HG02623 (cell line): ENCODE measurements at regions not wholly inside any gene's neighbourhood (a gene's known extent, or its start where the extent isn't known, plus 50 kb on each side); places are given as distances from the start of the nearest gene placed in this dataset.

Experiments used
- ATAC-seq: cut with Tn5 transposase; IDR thresholded peaks from one replicate; pipeline ENCODE4 v1.9.1; 2021; ENCODE audit warnings: moderate library complexity; ENCODE audit not compliant: unreplicated experiment

DNA sequence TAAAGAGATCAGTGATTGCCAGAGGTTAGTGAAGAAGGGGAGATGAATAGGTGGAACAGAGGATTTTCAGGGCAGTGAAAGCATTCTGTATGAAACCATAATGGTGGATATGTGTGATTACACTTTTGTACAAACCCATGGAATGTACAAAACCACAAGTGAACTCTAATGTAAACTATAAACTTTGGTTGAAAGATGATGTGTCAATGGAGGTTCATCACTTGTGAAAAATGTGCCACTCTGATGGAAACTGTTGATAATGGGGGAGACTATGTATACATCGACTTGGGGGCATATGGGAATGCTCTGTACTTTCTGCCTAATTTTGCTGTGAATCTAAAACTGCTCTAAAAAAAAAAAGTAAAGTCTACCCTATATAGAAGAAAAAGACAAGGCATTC, 68.7 kb upstream of the ARHGEF3 start:
- ATAC-seq: no peak

DNA sequence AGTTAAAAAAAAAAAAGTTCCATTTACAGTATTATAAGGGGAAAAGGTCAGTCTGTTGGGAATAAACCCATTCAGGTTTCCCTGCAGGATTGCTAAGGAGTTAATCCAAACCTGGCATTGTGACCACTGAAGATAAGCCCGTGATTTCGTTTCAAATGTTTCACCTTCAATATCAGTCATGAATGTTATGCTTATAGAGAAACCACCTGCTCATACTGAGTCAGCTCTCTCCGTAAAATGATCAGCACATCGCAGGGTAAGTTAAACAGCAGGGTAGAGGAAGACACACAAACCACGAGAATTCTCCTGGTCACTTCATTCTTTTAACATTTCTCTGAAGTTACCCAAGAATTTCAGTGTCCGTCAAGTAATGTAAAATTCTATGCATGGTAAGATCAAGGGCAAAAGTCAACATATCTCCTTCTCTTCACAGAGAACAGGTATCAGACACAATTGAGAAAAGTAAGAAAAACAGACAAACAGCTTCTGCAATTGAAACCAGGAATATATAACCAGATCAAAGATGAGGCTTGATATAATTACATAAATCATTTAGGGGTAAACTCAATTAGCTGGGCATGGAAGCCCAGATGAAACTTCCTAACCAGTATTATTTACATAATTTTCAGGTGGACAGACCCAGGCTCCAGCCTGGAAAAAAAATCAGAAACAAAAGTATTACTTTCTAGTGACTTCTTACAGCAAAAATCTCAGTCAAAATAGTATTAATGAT, 67.6 kb upstream of the ARHGEF3 start:
- ATAC-seq: no peak

DNA sequence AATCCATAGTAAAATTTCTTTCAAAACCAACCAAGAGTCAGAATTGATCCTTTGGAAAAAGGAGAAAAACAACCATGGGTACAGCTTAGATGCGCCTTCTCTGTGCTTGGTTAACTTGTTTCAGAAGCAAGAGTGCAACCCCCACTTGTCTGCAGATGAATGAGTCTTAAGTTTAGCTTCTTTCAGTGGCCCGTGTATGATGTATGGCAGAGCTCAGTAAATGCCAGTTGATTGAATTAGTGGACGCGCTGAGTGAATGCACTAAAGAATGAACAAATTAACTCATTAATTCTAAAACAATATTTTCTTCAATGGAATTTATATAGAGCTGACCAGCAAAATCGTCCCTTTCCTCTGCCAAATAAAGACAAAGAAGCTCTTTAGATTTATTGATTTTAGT, 67.0 kb upstream of the ARHGEF3 start:
- ATAC-seq: no peak

DNA sequence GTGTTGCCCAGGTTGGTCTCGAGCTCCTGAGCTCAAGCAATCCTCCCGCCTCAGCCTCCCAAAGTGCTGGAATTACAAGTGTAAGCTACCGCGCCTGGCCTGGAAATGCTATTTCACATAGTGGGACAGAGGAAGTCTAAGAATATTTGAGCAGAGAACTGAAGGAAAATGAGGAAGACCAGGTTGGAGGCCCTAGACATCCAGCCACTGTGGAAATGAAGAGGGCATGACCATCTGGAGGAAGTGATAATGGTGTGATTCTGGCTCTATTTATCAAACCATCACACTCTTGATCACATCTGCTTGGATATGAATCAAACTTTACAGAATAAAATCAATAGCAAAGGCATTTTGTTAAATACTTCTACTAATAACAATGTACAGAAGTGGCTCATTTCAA, 65.9 kb upstream of the ARHGEF3 start:
- no peak for ATAC-seq

DNA sequence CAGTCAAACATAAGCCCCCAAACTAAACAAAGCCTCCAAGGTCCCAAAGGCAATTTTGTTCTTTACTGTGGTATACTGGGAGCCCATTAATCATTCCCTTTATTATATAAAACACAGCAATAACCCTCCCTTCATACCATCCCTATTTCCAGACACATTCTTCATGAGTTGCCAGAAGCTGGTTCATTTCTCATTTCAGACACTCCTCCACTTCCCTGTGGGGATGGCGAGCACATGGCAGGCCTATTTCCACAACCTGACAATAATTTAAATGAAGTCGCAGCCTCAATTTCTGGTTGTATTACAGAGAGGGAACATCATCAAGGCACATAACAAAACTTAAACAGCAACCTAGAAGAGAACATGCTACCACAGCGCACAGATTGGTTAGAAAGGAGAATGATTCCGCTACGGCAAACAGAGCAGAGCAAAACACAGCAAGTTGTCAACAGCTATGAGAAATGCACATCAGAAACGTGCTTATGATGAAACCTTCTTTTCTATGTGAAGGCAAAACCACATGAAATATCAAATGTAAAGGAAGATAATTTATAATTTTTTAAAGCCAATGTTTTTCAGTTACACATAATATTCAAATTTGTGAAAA, 63.3 kb upstream of the ARHGEF3 start:
- ATAC-seq: no peak

DNA sequence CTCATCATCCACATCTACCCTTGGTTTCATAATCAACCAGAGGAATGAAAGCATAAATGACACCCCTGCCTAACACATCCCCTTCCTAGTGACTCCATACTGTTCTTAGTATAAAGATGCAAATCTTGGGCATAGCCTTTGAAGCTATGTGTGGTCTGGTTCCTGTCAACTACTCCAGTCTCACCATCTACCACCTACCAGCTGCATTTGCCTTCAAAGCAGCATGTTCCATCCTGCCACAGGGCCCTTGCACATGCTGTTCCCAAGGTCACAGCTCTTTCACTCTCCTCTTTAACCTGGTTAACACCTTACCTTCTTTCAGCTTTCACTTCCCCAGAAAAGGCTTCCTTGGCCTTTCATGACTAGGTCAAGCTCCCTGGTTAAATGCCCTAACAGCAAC, 62.3 kb upstream of the ARHGEF3 start:
- ATAC-seq: no peak

DNA sequence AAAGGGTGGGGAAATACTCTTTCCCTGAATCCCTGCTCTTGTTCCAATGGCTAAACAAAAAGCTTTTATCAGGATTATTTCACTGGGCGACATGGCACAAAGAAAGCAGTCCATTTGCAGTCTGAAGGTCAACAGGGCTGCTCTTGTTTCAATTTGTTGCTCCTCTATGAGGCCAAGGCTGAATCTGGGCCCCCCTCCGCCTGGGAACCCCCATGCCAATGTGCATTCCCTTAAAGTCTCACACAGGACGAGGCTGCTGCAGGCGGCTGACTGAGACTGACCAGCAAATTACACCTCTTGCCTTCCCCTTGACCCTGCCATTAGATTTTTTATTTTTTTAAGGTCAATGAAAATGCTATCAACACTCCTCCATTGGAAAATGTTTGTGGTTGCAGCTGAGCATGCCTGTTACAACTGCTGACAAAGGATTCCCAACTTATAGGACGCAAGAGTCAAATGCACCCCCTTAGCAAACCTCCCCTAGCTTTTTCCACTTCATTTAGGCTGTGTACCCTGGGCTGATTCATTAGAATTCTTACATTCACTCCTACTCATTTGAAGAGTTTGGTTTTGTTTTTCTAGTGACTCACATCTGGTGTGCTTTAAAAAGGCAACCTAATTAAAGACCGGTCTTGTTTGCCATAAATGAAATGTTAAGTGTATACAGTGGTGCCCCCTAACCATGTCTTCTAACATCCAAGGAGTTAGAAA, 60.8 kb upstream of the ARHGEF3 start:
- ATAC-seq: no peak

DNA sequence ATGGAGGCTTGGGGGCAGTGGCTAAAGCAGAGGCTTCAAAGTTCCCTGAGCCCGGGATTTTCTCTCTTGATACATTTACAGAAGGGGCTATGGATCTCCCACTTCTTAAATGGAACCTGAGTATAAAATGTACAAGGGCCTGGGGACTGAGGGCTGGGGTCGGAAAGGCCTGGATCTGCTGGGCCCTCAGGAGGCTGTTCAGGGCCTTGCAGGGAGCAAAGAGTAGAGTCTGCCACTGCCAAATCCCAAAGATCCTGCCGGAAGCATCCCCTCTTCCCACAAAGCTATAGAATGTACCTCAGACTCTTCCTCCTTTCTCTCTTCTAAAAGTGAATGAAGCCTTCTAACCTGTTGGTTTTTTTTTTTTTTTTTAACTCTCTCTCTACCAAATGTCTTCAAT, 59.8 kb upstream of the ARHGEF3 start:
- ATAC-seq: no peak

DNA sequence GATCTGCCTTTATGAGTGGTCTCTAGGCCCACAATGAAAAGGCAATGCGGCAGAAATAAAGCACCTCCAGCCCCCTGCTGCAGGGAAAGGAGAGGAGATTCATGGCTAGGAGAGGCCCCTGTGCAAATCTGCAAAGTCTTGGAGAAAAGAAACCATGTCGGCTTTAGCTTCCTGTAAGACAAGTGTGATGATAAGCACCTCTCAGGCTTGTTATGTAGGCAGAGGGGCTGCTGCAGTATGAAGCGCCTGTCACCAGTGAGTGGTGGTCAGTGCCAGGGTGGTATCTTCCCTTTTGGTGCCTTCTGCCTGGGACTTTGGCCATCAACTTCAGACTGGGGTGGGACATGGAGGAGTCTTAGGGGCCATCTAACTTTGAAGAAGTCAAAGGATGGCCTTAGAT, 59.2 kb upstream of the ARHGEF3 start:
- ATAC-seq: no peak

DNA sequence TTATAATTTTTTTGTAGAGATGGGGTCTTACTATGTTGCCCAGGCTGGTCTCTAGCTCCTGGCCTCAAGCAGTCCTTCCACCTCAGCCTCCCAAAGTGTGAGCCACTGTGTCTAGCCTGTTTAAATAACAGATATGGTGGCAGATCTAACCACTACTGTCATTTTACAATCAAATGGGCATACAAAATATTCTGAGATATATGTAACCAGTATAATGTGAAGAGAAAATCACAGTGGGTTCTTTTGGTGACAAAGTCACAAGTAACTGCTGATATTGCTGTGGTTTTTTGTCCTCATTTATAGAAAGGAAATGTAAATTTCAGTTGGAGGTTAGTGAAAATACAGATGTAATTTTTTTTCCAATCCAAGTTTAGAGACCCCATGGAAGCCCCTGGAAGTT, 58.6 kb upstream of the ARHGEF3 start:
- no peak for ATAC-seq

DNA sequence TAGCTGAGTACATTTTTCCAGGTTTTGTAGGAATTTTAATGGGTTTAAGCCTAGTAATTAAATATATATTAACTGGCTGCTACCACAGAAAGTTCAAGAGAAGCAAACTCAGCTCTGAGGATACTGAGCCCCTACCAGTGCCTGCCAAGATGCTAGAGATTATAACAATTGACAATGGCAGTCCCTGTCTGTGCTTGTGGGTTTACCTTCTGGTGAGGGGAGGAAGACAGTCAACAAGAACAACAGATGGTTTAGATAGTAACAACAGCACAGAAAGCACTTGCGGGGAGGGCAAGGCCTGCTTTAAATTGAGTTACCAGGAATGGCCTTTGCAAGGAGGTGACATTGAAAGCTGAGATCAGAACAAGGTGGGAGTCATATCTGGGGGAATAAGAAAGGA, 56.6 kb upstream of the ARHGEF3 start:
- ATAC-seq: no peak

DNA sequence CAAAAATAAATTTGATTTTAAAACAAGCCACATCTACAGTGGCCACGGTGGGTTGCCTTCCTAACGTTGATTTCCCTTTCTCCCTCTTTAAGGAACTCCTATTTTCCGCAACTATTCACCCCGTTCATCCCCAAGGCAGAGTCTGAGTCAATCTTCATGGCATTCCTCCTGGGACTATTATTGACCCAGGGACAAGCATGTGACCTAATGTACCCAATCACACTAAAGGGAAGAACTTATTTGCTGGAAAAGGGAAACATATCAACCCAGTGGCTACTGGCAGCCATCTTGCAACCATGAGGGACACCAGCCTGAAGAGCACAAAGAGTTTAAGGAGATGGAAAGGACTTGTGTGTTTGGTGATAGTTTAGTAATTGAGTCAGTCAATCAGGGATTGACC, 55.4 kb upstream of the ARHGEF3 start:
- no peak for ATAC-seq

DNA sequence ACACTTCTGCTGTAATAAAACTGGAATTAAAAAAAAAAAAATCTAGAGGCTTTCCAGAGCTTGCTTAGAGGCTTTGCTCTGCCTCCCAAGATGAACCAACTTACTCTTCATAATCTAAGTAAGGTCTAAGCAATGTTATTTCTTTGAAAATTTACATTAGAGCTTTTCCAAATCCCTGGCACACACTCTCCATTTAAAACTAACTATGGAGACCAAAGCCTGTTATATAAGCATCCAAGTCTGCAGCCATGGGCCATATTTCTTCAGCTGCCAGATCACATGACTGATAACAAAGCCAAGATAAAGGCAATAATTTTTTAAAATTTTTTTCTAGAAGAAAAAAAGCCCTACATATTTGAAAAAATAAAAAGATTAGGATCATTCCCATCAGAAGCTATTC, 55.0 kb upstream of the ARHGEF3 start:
- ATAC-seq: no peak

DNA sequence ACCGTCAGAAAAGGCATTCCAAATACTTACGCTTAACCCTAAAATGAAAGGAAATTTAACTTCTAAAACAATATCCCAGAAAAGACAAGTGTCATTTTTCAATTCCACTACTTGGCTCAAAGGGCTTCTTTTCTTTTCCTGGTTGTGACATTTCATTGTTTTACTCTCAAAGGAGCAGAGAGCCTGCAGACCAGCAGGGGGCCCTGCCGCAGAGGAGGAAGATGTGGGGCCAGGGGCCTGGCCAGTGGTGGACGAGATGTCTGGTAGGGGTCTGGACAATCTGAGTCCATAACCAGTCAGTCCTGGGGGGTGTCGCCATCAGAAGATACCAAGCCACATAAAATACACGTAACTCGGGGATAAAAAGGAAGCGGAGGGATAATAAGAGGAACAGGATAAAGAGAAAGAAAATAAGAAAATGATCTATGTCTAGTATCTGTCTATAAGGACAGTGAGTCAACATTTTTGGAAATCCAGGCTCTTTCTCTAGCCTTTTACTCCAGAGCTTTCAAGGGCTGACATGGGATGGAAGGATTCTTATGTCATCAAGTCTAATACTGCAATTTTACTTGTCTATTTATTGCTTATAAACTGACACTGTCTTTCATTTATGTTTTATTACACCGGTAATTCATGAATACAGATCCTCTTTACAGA, 54.2 kb upstream of the ARHGEF3 start:
- ATAC-seq: no peak

DNA sequence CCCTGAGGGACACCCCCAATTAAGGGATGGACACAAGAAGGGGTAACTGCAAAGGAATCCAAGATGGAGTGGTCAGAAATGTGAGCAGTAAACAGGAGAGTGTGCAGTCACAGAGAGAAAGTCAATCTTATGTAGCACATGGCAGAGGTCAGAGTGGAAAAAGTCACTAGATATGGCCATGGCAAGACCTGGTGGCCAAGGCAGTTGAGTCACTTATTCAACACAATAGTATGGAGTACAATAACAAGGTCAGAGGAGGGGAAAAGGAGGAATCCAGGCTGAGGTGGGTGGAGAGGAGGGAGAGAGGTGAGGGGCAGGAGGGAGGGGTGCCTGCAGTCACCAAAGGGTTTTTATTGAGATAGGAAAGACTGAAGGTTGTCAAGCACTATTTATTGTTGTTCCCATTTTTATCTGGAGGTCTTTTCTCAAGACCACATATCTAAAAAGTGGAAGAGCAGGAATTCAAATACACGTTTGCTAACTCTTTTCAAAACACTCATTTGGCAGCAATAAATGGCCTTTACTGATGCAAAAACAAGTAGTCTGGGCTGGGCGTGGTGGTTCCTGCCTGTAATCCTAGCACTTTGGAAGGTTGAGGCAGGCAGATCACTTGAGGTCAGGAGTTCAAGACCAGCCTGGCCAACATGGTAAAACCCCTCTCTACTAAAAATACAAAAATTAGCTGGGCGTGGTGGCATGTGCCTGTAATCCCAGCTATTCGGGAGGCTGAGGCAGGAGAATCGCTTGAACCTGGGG, 53.3 kb upstream of the ARHGEF3 start:
- no peak for ATAC-seq

DNA sequence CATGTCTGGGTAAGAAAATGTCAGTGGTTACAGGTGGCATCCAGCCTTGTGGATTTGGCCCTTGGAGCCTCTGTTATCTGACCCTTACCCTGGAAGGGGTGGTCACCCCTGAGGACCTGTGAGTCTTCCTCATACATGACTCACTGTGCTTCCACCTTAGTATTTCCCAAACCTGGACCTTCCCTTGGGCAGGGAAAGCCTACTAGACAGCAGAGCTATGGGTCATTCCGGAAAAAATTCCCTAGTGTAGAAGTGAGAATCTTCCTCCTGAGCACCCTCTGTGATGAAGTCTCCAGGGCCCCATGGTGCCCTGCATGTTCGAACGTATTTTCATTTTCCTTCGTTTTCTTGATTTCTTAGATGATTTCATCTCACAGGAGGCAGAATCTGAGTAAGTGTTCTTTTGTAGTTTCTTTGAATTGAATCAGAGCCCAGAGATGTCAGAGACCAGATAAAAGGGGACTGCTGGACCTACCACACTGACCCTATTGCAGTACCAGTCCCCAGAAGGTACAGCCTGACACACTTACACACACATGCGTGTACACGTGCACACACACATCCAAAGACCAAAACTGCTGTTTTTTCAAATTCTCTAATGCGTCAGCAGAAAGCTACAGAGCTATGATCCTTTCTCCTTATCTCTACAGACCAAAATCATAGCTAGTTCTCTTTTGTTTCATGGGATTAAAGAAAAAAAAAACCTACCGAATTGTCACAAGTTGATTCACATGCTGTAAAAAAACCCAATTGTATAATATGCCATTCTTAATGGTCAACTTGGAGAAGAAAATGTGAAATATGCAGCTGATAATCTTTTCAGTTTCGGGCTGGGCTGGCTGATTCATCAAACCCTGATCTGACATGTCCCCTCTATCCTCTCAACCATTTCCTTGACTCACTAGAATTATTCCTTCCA, 50.5 kb upstream of the ARHGEF3 start:
- no peak for ATAC-seq
